BJ (cell line): ENCODE measurements at regions not wholly inside any gene's neighbourhood (a gene's known extent, or its start where the extent isn't known, plus 50 kb on each side); places are given as distances from the start of the nearest gene placed in this dataset.

ENCODE experiments used
- CTCF ChIA-PET: fragments of 350-600 bp; formaldehyde crosslinking; extraction: SDS; loops from one replicate; lab custom pipeline; 2021; ENCODE audit warnings: antibody characterized with exemption, inconsistent platforms; lab: Yijun Ruan, JAX
- POLR2A ChIA-PET: fragments of 300-600 bp; sonication (Branson Sonifier 250); formaldehyde crosslinking; extraction: SDS; loops from one replicate; lab custom pipeline; 2021; ENCODE audit warnings: antibody characterized with exemption; lab: Charles Lee
- DNase-seq: peaks from one replicate; pipeline ENCODE4 v3.0.0-alpha.2; 2011; ENCODE audit warnings: low read depth
- H3K27me3 ChIP-seq: 2 replicates; pipeline ENCODE4 v1.6.0; 2011; ENCODE audit warnings: low read length; ENCODE audit not compliant: control insufficient read depth, insufficient read depth
- H3K36me3 ChIP-seq: 2 replicates; pipeline ENCODE4 v1.5.1; 2011; ENCODE audit warnings: low read length; ENCODE audit not compliant: control insufficient read depth, insufficient read depth
- H3K4me3 ChIP-seq: 2 replicates; pipeline ENCODE4 v1.5.1; 2011; ENCODE audit warnings: low read depth, mild to moderate bottlenecking, control low read depth, low read length
- CTCF ChIP-seq: IDR thresholded peaks from 2 replicates; pipeline ENCODE4 v1.5.1; 2011; ENCODE audit warnings: low read depth, mild to moderate bottlenecking, control low read depth, inconsistent platforms, low read length, moderate library complexity; ENCODE audit not compliant: insufficient read depth

GRCh38 chr14:87305345-87305744, 687.6 kb downstream of the GALC start:
- no peaks in the 10 kb centered on the region for H3K27me3 ChIP-seq
- CTCF ChIA-PET, result no interaction called here
- POLR2A ChIA-PET, result no interaction called here
- DNase-seq, result no peak
- no peaks in the 10 kb centered on the region for H3K36me3 ChIP-seq
- no peak overlapping the region for H3K4me3 ChIP-seq
- no peak for TF ChIP-seq CTCF

- H3K36me3 ChIP-seq, result no peaks in the 10 kb centered on the region
- no peaks in the 10 kb centered on the region for H3K27me3 ChIP-seq
- POLR2A ChIA-PET, result no interaction called here
- no peak for DNase-seq
- no peak for TF ChIP-seq CTCF
- no peak overlapping the region for H3K4me3 ChIP-seq
- CTCF ChIA-PET, result interaction anchor here (1.2 kb wide), 1 partner anchor 10 kb away, joined by 3 read pairs; no protein-coding TSS in a partner anchor
Observed at GRCh38 chr14:87304404-87304803, 688.6 kb downstream of the GALC start.

- ChIA-PET POLR2A (no interaction called here), CTCF (no interaction called here)
- H3K4me3 ChIP-seq, result no peak overlapping the region
- H3K36me3 ChIP-seq, result no peaks in the 10 kb centered on the region
- DNase-seq, result no peak
- H3K27me3 ChIP-seq, result no peaks in the 10 kb centered on the region
- TF ChIP-seq CTCF, result no peak
Observed at GRCh38 chr14:87286826-87287225, 706.2 kb downstream of the GALC start.

- Histone ChIP-seq H3K27me3 (no peaks in the 10 kb centered on the region), H3K36me3 (no peaks in the 10 kb centered on the region), H3K4me3 (no peak overlapping the region)
- TF ChIP-seq CTCF, result no peak
- ChIA-PET POLR2A (no interaction called here), CTCF (no interaction called here)
- DNase-seq, result no peak
Observed at GRCh38 chr14:87286191-87286590, 706.8 kb downstream of the GALC start.

GRCh38 chr14:87285506-87285905, 707.5 kb downstream of the GALC start:
- Histone ChIP-seq H3K4me3 (no peak overlapping the region), H3K36me3 (no peaks in the 10 kb centered on the region), H3K27me3 (no peaks in the 10 kb centered on the region)
- CTCF ChIA-PET, result no interaction called here
- no peak for DNase-seq
- no peak for TF ChIP-seq CTCF
- POLR2A ChIA-PET, result no interaction called here
